ENCODE measurements at regions not wholly inside any gene's neighbourhood (a gene's known extent, or its start where the extent isn't known, plus 50 kb on each side); places are given as distances from the start of the nearest gene placed in this dataset.

DNA sequence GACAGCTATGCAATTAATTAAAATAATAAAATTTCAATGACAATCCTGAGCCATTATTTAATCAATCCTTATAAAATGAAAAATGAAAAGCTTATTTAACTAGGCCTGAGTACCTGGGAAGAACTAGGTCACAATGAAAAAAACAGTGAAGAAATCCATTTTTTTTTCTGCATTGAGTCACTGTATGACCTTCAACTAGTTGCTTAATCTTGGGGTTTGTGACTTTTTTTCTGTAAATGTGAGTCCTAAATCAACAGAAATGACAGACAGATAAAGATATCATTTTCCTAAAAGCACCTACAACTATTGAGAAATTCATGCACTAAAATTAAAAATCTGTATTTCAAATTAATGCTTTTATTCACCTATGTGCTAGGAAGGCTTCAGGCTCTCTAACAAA lies 96.8 kb downstream of the TMEM26 start:
- no peak for DNase-seq

DNA sequence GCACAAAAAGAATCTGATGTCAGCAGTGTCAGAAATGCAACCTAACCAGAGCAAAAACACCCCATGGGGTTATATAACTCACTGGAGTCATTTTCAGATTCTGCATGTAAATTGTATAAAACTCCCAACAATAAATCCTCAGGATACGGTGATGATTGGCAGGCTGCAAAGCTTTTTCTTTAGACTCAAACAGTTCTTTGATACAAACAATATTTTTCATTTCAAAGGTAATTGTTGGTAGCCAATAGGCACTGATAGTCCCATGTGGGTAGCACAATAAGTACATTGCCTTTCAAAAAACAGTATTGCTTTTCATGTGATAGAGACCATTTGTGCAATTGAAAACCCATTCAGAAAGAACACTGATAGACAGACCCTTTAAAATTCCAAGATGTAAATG lies 98.0 kb downstream of the TMEM26 start:
- no peak for DNase-seq

DNA sequence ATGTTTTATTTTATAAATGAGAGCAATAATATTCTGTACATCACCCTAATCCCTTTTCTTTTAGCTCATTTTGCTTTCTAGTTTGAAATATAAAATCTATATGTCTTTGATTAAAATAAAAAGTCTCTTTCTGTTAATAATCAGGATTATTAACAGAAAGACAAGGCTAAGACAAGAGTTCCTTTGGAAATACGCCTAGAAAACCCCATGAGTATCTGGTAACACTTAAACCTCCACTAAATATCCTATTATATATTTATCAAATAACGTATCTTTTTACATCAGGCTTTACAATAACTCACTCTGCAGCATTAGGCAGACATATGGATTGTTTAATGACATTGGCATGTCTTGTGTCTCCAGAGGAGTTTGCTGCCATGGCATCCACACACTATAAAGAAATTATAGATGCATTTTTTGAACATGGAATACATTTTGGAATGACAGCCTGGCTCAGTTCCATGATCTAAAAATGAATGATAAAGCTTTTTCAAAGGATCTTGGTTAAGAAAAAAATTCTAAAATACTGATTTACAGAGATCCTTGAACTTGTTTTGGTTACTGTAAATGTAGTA lies 98.7 kb downstream of the TMEM26 start:
- DNase-seq, result no peak

DNA sequence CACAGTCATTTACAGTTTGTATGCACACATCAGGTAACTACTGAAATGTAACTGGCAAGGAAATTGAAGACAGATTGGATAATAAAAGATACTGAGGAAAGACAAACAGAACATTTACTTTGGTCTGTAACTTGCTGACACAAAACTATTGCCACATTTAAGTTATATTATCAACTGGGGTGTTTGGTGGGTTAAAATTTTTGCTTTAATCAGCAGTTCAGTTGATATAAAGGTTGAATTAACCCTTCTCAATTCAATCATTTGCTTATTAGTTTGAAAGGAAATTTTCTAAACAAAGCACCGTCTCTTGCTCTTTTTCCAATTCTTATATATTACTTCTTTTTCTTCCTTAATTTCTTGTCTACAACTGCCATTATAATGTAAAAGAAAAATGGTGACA lies 102.4 kb downstream of the TMEM26 start:
- no peak for DNase-seq

DNA sequence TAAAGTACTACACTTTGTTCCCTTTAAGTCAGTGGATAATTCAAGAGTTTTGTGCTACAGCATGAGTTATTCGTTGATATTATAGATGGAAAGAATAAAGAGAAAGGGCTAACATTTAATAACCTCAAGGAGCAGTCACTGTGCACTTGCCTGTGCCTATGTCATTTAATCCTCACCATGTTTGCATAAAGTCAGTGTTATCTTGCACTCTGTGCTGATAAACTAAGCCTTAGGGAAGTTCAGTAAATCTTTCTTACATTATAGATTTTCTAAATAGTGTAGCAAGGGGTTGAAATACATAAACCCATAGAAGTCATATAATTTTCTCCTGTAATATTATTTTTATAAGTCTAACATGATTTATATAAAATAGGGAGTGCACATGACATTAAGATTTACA lies 103.1 kb downstream of the TMEM26 start:
- no peak for DNase-seq

DNA sequence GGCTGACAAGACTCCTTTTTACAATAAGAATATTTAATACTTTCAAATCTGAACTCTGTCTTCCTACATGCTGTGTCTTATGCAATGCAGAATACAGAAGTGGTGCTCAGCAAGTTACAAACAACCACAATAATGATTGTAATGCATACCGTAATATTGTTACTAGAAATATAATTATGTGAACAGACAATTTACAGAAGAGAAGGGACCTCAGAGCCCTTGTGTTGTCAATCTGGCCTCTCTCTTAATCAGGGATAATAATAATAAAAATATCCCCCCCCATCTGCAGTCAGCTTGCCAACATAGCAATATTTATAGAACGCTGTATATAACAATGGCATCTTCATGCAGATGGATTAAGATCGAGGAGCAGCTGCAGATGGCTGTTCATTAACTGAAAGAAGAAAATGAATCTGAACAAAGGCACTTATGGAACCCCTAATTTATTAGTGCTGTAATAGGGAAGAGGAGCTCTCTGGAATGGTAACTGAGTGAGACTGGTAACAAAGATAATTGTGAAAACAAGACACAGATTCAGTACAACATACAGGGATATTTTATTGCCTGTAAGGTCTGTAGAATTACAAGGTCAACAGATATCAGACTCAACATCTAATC lies 106.3 kb downstream of the TMEM26 start:
- no peak for DNase-seq

GRCh38 chr10:61343796-61344195 lies 109.4 kb downstream of the TMEM26 start:
- DNase-seq, result no peak

DNA sequence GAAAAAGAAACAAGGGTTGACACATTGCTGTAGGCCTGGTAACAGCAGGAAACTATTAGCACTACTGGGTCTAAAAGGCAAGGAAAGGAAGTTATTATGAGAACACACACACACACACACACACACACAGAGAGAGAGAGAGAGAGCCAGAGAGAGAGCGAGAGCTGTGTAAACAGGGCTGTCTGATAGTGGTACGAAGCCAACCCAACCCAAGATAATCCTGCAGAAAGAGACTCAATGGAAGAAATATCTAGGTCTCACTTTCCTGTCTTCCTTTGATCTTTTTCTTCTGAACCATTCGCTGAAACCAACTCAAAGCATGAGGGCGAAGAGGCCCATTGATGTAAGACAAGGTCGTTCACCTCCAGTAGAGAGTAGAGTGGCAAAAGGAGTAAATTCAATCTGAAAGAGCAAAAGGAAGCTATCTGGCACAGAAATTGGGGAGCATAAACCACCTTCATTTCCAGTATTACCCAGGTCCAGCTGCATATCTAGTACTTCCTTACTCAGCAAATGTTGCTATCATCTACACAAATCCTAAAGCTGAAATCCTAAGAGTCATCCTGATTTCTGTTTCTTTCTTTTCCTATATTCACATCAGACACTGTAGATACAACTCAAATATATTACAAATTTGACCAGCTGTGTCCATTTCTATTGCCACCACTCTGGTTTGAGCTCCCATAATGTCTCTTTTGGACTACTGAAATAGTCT lies 110.2 kb downstream of the TMEM26 start:
- no peak for DNase-seq

DNA sequence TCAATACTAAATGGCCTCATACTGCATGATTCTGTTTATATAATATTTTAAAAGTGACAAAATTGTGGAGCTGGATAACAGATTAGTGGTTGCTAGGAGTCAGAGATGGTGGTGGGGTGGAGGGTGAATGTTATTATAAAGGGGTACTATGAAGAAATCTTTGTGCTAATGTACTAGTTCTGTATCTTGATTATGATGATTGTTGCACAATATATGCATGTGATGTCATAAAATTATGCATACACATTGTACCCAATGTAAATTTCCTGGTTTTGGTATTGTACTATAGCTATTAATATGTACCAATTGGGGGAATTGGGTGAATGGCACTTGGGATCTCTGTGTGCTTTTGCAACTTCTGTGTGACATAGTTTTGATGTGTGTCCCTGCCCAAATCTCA lies 112.2 kb downstream of the TMEM26 start:
- no peak for DNase-seq

DNA sequence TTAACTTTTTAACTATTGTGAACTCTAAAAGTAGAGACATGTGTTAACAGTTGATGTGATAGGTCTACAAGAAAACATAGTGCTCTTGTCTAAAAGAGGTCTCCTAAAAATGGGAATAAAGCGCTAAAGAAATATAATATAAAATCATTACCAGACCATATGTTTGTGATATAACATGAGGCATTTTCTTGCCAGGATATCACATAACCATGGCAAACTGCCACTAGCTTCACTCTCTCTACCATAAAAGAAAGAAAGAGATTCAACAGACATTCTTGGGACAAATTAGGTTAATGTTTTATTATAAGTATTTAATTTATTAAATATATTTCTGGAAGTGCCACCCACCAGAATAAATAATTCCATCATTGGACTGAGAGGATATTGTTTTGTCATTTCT lies 115.0 kb downstream of the TMEM26 start:
- DNase-seq, result no peak

- DNase-seq, result no peak
These were observed 115.4 kb downstream of the TMEM26 start for GRCh38 chr10:61337741-61338140.

DNA sequence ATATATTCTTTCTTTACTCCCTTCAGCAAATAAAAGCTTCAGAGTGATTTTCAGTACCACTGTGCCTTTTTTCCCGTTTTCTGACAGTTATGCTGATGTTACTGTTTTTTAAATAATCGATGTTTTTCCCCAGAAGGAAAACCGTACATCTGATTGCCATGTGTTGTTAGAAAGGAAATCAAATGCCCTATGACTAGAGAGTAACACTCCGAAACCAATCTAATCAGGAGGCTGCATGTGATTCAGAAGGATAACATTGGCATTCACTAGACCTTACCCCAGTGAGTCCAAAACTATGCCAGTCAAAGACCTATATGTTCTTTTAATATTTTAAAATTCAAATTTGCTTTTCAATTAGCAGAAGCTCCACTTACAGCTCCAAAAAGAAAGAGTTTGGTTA lies 116.3 kb downstream of the TMEM26 start:
- DNase-seq, result no peak

GRCh38 chr10:61335359-61335758 lies 117.8 kb downstream of the TMEM26 start:
- no peak for DNase-seq

DNA sequence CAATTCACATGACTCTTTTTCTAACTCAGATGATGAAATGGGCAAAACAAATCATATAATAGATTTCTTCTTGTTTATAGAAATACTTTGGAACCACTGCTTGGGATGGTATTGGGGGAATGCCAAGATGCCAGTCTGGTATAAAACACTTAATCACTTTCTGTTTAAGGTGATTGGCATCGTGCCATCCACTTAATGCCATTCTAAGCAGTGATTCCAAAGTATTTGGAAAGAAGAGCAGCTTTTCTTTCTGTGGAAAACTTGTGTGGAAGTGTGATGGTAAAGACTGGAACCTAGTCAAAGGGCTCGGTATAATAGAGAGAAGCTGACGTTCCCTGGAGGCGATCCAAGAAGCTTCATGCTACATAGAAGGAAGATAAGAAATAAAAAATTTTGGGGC lies 120.6 kb downstream of the TMEM26 start:
- no peak for DNase-seq

DNA sequence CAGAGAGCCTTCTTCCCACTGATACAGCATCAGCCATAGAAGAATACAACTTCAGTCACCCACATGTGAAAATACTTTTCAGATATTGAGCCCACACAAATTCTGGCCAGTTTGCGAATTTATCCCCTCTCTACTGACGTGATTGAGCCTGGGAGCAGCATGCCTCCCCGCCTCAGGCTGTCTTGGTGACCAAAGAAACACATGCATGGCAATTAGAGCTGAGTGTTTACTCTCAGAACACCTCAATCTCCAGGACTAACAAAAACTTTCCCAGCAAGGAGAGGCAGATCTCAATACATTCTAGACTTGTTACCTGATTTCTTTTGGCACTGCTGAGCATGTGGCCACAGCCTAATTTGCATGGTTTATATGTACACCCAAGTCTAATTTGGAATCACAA lies 122.5 kb downstream of the TMEM26 start:
- no peak for DNase-seq

DNA sequence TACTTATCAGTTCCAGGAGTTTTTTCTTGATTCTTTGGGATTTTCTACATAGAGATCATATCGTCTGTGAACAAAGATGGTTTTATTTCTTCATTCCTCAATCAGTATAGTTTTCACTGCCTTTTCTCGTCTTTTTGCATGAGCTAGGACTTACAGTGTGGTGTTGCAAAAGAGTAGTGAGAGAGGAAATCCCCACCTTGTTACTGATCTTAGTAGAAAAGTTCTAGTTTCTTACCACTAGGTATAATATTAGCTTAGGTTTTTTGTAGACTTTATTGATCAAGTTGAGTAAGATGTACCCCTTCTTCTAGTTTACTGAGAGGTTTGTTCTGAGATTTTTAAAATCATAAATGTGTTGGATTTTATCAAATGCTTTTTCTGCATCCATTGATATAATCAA lies 123.3 kb downstream of the TMEM26 start:
- DNase-seq, result no peak

DNA sequence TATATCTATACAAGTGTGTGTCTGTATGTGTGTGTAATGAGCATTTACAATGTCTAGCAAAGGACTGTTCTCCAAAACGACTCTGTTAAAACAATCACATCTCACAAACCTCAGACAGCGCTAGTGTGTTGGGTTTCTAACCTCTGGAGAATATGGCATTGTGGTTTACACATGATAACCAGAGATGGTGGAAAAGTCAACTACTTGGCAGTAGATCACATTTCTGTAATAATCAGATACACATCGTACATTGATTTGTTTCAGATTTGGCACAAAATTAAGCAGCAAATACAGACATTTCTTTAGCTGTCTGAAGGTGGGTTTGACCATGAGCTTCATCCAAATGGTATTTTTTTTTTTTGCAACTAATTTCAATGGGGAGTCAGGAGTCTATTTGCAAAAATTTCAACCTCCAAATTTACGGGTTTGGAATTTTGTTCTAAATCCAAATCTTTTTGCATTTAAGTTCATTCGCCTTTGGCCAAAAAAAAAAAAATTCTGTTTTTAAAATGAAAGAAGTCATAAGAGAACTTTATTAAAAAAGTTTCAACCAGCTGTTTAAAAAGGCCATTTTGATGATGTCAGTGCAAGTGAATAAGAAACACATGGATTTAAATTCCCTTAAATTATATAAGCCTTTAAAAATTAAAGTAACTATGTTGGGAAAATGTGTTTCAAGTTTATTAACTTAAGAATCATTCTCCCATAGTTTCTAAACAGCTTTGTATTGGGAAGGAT lies 127.8 kb downstream of the TMEM26 start:
- no peak for DNase-seq

- no peak for DNase-seq
These were observed 129.5 kb downstream of the TMEM26 start for GRCh38 chr10:61323726-61324125.

DNA sequence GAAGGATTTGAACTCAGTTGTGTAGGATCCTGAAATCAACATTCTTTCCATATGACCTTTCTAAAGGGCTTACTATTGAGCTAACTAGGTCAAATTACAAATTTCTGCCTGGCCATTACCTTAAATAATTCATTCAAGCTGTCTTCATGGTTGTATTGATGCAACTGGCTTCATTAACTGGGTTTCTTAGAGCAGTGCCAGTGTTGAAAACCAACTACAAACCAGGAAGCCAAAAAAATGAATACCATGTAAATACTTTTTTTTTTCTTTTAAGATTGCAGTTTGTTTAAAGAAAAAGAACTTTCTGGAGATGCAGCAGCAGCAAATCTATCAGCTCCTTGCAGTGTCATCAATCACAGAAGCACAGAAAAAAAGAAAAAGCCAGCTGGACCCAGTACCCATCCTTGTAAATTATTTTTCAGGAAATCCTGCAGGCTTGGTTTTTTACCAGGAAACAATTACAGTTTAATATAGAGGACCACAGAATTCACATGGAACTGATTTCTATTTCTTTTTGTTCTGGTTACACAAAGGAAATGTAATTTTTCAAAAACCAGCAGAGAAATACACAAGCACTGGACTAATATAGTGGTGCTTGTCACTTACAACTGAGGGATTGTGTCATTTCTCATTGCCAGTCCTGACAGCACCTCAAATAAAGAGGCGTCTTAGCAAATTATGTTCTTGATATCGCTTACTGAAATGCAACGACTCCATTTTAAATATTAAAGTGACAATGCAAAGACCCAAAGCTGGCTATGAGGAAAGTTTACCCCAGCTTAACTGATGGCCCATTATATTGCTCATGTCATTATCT lies 131.9 kb downstream of the TMEM26 start:
- DNase-seq, result no peak

- DNase-seq, result no peak
These were observed 133.0 kb downstream of the TMEM26 start for GRCh38 chr10:61320257-61320587.

DNA sequence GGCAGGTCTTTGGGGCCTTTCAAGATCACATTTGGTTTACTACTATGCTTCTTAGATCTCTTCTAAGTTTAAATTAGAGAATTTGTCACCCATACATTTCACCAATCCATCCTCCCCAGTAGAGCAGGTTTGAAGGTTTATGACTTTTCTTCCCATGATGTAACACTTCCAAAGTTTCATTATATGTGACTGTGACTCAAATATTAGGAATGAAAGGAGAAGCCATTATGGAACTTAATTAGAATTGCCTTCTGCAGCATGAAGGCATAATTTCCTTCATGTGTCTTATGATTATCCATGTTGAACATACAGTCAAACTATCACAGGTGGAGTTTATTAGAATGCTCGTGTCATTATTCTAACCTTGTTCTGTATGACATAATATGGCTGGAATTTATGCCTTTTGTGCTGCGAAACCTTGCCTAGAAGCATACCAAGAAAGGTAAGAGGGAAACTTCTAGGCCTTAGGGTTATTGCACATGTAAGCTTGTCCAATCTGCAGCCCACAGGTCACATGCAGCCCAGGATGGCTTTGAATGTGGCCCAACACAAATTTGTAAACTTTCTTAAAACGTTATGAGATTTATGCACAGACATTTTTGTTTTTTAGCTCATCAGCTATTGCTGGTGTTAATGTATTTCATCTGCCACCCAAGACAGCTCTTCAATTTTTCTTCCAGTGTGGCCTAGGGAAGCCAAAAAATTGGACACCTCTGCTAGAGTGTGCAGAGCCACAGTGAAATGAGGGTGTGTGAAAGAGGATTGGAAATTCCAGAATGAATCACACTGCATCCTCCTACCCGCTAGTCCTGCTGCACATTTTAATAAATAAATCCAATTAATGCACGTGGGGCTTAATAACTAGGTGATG lies 133.6 kb downstream of the TMEM26 start:
- DNase-seq, result no peak

- DNase-seq, result no peak
These were observed 134.8 kb downstream of the TMEM26 start for GRCh38 chr10:61318429-61318828.
